Lower leg skin (tissue), 4 donors: ENCODE measurements at regions not wholly inside any gene's neighbourhood (a gene's known extent, or its start where the extent isn't known, plus 50 kb on each side); places are given as distances from the start of the nearest gene placed in this dataset.
"Not testable (repeated sequence)": the region's sequence is repeated elsewhere in the genome, so short reads cannot be mapped to it uniquely, and the experiment has no call there.

ENCODE experiments used
- DNase-seq, 2 donors: peaks; one replicate each; pipeline ENCODE4 v3.0.0-alpha.2; 2019; ENCODE audit warnings: low spot score in 2 of 2
- H3K4me3 ChIP-seq: fragments of 200-600 bp; sonication (generic); 2 replicates; pipeline ENCODE4 v1.5.1; 2017; ENCODE audit warnings: mild to moderate bottlenecking, low read depth; ENCODE audit not compliant: poor library complexity, severe bottlenecking
- CTCF ChIP-seq, 3 donors: fragments of 450-650 bp; IDR thresholded peaks; one replicate each; pipeline ENCODE4 v1.5.1; 2016; ENCODE audit warnings: antibody characterized with exemption in 3 of 3, mild to moderate bottlenecking in 3 of 3, moderate library complexity in 2 of 3
- POLR2A ChIP-seq, 2 donors: fragments of 450-650 bp; IDR thresholded peaks; one replicate each; pipeline ENCODE4 v1.6.1; 2016 to 2017; ENCODE audit warnings: antibody characterized with exemption in 2 of 2, mild to moderate bottlenecking in 1 of 2, moderate library complexity in 1 of 2
- WGBS, 2 donors: methylation state at CpG; one replicate each; pipeline ENCODE4 v1.1.5; 2018; 5-methylcytosine and 5-hydroxymethylcytosine counted together
- intact Hi-C: fragments of 100-400 bp; cut with DNase I; formaldehyde crosslinking; loops from one replicate; pipeline ENCODE4 v1.15.0; 2023; ENCODE audit warnings: low total_unique reads

- TF ChIP-seq POLR2A (IDR thresholded peaks at IDR 0.05) (no peak), CTCF (IDR thresholded peaks at IDR 0.05) (no peak)
- intact Hi-C loops = no loop called here
Observed at GRCh38 chr3:181930105-181930504, 218.4 kb downstream of the SOX2 start.

GRCh38 chr3:181932039-181932438 lies 220.3 kb downstream of the SOX2 start:
- WGBS, 2 donors = 68 to 71% methylated on average over 4 of the region's 4 CpGs
- DNase-seq = no peak
- TF ChIP-seq CTCF (IDR thresholded peaks at IDR 0.05) = no peak
- TF ChIP-seq POLR2A (IDR thresholded peaks at IDR 0.05) = no peak
- H3K4me3 ChIP-seq = no peak overlapping the region
- intact Hi-C loops = no loop called here

More at GRCh38 chr3:181930105-181930504, 218.4 kb downstream of the SOX2 start:
- H3K4me3 ChIP-seq = no peak overlapping the region
- DNase-seq = no peak
- 71 to 75% methylated on average over 4 of the region's 4 CpGs for WGBS, 2 donors

DNA sequence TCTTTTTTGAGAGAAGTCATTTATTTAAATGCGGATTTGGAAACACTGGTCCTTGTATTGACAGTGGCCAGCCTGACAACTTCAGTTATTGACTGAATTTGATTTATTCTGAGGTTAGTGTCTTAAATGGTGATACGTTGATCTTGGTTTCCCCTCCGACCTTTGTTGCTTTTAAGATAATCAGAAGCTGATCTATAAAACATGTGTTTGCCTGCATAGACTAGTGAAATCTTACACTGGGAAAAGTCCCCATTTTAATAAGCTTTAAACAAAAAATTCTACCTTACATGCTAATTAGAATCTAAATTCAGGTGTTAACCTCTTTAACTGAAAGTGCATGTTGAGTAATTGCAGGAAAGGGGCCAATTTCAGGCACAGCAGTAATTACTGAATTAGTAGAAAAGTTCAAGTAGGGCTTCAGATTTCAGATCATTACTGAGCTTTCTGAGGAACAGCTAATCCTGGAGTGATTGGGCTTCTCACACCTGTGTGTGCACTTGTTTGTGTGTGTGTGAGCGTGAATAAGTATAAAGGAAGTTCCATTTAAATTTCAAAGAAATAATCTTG lies 221.4 kb downstream of the SOX2 start:
- no peak for DNase-seq
- intact Hi-C loops = no loop called here
- 56 to 66% methylated on average over 4 of the region's 4 CpGs for WGBS, 2 donors
- H3K4me3 ChIP-seq = no peak overlapping the region
- no peak for TF ChIP-seq CTCF (IDR thresholded peaks at IDR 0.05)
- TF ChIP-seq POLR2A (IDR thresholded peaks at IDR 0.05) = no peak

DNA sequence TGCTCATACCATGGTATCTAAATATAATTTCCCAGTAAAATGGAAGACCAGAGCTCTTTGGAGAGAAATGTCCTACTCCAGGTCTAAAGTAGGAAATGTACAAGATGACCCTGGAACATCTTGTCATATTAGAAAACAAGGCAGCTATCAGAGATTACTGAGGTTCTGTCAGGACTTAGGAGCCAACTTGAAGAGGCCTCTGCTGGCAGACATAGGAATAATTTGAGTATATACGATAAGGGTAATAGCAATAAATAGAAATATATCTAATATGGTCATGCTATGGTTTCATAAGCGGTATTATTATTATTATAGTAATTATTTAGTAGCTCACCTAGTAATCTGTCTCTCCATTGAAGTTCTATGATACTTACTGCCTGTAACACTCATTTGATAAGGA lies 224.2 kb downstream of the SOX2 start:
- no peak for DNase-seq
- TF ChIP-seq CTCF (IDR thresholded peaks at IDR 0.05) = no peak
- no peak overlapping the region for H3K4me3 ChIP-seq
- 90 to 95% methylated on average over 2 of the region's 2 CpGs for WGBS, 2 donors
- intact Hi-C loops = no loop called here

DNA sequence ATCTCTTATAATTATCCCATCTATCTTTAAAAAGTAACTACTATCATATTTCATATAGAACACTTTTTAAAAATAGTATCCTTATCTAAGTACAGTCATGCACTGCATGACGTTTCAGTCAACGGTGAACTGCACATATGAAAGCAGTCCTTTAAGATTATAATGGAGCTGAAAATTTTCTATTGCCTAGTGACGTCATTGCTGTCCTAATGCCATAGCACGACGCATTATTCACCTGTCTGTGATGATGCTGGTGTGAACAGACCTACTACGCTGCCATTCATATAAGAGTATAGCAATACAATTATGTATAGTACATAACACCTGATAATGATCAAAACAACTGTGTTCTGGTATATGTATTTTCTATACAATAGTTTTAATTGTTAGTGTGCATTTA lies 225.0 kb downstream of the SOX2 start:
- intact Hi-C loops = no loop called here
- H3K4me3 ChIP-seq = no peak overlapping the region
- no peak for DNase-seq
- no peak for TF ChIP-seq POLR2A (IDR thresholded peaks at IDR 0.05)
- no peak for TF ChIP-seq CTCF (IDR thresholded peaks at IDR 0.05)
- WGBS, 2 donors = 90 to 92% methylated on average over 6 of the region's 6 CpGs

- intact Hi-C loops, H3K4me3 ChIP-seq, DNase-seq: not testable (repeated sequence)
- WGBS, 2 donors = 73 to 79% methylated on average over 3 of the region's 3 CpGs
Observed at GRCh38 chr3:181938580-181938979, 226.9 kb downstream of the SOX2 start.
